ENCODE measurements at regions not wholly inside any gene's neighbourhood (a gene's known extent, or its start where the extent isn't known, plus 50 kb on each side); places are given as distances from the start of the nearest gene placed in this dataset.
A peak's percentile ranks its signal among the peaks of the same experiment; 100 is the strongest.

- in situ Hi-C loops (cut with HindIII; ENCODE audit: low pct_ligation_motif_present, low pct_unique_long_range_greater_than_20kb, low sequenced_read_pairs): no loop called here
- no peak for DNase-seq
Observed at GRCh38 chr18:51651761-51652160, 454.3 kb upstream of the MEX3C start.

- in situ Hi-C loops (cut with HindIII; ENCODE audit: low pct_ligation_motif_present, low pct_unique_long_range_greater_than_20kb, low sequenced_read_pairs): no loop called here
- no peak for DNase-seq
Observed at GRCh38 chr18:51653507-51654213, 456.2 kb upstream of the MEX3C start.

DNA sequence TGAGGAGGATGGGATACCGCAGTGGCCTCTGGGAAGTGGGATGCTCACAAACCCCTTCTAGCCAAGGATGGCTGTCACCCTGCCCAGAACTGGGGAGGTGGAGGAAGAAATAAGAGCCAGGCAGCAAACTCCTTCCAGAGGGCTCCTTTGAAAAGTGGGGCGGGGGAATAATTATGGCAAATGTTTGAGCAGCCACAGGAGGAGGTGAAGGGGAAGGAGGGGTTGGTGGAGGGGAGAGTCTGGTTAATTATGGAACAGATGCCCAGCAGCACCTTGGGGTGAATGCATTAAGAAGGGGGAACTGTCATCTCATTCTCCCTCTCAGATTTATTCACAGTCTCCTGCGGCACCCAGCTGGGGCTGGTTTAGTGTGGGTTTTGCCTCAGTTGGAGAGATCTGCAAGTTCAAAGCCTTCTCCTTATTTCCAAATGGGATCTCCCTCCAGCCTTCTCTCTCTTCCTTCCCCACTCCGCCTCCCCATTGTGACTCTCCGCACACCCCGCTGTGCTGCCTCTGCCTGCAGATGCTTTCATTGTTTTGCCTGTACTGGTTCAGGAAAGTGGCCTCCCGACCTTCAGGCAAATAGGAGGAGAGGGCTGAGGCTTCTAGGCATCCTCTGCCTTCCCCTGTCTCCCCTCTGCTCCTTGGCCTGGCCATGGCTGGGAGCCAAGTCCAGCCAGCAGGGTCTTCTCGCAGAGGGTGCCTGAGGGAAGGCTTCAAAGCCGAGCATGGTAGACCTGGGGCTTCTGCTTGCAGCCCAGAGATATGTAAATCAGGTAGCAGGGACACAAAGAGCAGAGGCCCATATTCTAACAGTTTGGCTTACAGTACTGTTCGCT lies 457.2 kb upstream of the MEX3C start:
- no peak for DNase-seq

GRCh38 chr18:51655327-51655698 lies 457.8 kb upstream of the MEX3C start:
- DNase-seq: no peak
- in situ Hi-C loops (cut with HindIII; ENCODE audit: low pct_ligation_motif_present, low pct_unique_long_range_greater_than_20kb, low sequenced_read_pairs): no loop called here

More for the DNA sequence above, 457.2 kb upstream of the MEX3C start:
- in situ Hi-C loops (cut with HindIII; ENCODE audit: low pct_ligation_motif_present, low pct_unique_long_range_greater_than_20kb, low sequenced_read_pairs): no loop called here

DNA sequence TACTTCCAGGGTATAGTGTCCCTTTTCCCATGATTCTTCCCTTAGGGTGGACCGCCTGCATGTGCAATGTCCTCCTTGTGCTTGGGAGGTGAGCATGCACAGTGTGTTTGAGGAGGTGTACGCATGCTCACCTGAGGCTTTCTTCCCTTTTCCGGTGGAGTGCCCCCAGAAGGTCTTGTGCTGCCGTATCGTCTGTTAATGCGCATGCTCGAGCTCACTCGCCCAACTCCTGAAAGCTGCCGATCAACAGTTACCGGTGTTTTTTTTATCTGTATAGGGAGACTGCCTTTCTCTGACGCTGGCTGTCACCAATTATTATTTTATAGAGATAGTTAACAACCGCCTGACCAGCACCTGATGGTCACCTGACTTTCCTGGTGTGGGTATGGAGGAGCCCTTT lies 458.8 kb upstream of the MEX3C start:
- in situ Hi-C loops (cut with HindIII; ENCODE audit: low pct_ligation_motif_present, low pct_unique_long_range_greater_than_20kb, low sequenced_read_pairs): no loop called here
- DNase-seq: no peak

- no peak for DNase-seq
- in situ Hi-C loops (cut with HindIII; ENCODE audit: low pct_ligation_motif_present, low pct_unique_long_range_greater_than_20kb, low sequenced_read_pairs): no loop called here
Observed at GRCh38 chr18:51658436-51658835, 461.0 kb upstream of the MEX3C start.

DNA sequence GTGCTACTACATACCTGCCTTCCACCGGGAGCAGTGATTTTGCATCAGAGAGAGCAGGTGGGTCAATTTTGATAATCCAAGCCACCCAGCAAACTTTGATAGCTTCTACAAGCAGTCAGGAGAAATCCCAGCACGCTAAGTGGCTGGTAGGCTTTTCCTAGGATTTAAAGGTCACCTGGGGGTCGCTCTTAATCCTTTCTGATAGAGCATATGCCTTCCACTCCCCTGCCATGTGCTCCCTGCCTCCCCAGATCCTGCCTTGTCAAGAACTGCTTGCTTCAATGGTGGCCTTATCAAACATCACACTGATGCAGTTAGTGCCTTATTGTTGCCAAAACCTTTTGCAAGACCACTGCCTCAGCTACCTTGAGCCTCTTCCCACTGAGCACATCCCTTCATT lies 462.3 kb upstream of the MEX3C start:
- in situ Hi-C loops (cut with HindIII; ENCODE audit: low pct_ligation_motif_present, low pct_unique_long_range_greater_than_20kb, low sequenced_read_pairs): no loop called here

GRCh38 chr18:51660188-51660715 lies 462.8 kb upstream of the MEX3C start:
- in situ Hi-C loops (cut with HindIII; ENCODE audit: low pct_ligation_motif_present, low pct_unique_long_range_greater_than_20kb, low sequenced_read_pairs): no loop called here
- no peak for DNase-seq

More for the DNA sequence above, 462.3 kb upstream of the MEX3C start:
- no peak for DNase-seq

- no peak for DNase-seq
- in situ Hi-C loops (cut with HindIII; ENCODE audit: low pct_ligation_motif_present, low pct_unique_long_range_greater_than_20kb, low sequenced_read_pairs): no loop called here
Observed at GRCh38 chr18:51664236-51664635, 466.8 kb upstream of the MEX3C start.

- in situ Hi-C loops (cut with HindIII; ENCODE audit: low pct_ligation_motif_present, low pct_unique_long_range_greater_than_20kb, low sequenced_read_pairs): no loop called here
- DNase-seq: no peak
Observed at GRCh38 chr18:51666763-51667191, 469.3 kb upstream of the MEX3C start.

GRCh38 chr18:51668101-51668500 lies 470.6 kb upstream of the MEX3C start:
- in situ Hi-C loops (cut with HindIII; ENCODE audit: low pct_ligation_motif_present, low pct_unique_long_range_greater_than_20kb, low sequenced_read_pairs): no loop called here
- peak; percentile 46 for DNase-seq

- DNase-seq: no peak
- in situ Hi-C loops (cut with HindIII; ENCODE audit: low pct_ligation_motif_present, low pct_unique_long_range_greater_than_20kb, low sequenced_read_pairs): no loop called here
Observed at GRCh38 chr18:51668607-51669006, 471.1 kb upstream of the MEX3C start.

GRCh38 chr18:51686590-51686989 lies 489.1 kb upstream of the MEX3C start:
- DNase-seq: no peak
- in situ Hi-C loops (cut with HindIII; ENCODE audit: low pct_ligation_motif_present, low pct_unique_long_range_greater_than_20kb, low sequenced_read_pairs): no loop called here

GRCh38 chr18:51687845-51688585 lies 490.5 kb upstream of the MEX3C start:
- in situ Hi-C loops (cut with HindIII; ENCODE audit: low pct_ligation_motif_present, low pct_unique_long_range_greater_than_20kb, low sequenced_read_pairs): no loop called here
- DNase-seq: no peak

- in situ Hi-C loops (cut with HindIII; ENCODE audit: low pct_ligation_motif_present, low pct_unique_long_range_greater_than_20kb, low sequenced_read_pairs): no loop called here
- DNase-seq: no peak
Observed at GRCh38 chr18:51692612-51693011, 495.1 kb upstream of the MEX3C start.

- in situ Hi-C loops (cut with HindIII; ENCODE audit: low pct_ligation_motif_present, low pct_unique_long_range_greater_than_20kb, low sequenced_read_pairs): no loop called here
- no peak for DNase-seq
Observed at GRCh38 chr18:51711298-51711889, 513.9 kb upstream of the MEX3C start.

GRCh38 chr18:51712821-51713220 lies 515.3 kb upstream of the MEX3C start:
- no peak for DNase-seq

DNA sequence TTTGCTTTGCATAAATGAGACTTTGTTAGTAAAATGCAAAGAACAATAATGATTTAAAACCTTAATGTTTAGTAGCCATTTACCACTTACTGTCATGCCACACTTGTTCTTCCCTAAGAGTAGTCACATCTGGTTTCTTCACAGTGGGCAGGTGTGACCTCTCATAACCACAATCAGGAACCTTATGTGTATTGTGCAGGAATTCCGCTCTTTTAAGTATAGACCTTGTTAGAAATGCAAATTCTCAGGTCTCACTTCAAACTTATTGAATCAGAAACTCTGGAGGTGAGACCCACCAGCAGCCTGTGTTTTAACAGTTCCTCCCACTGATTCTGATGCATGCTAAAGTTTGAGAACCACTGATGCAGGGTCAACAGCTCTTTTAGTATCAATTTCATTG lies 518.8 kb upstream of the MEX3C start:
- no peak for DNase-seq
- in situ Hi-C loops (cut with HindIII; ENCODE audit: low pct_ligation_motif_present, low pct_unique_long_range_greater_than_20kb, low sequenced_read_pairs): no loop called here

More at GRCh38 chr18:51712821-51713220, 515.3 kb upstream of the MEX3C start:
- in situ Hi-C loops (cut with HindIII; ENCODE audit: low pct_ligation_motif_present, low pct_unique_long_range_greater_than_20kb, low sequenced_read_pairs): no loop called here

DNA sequence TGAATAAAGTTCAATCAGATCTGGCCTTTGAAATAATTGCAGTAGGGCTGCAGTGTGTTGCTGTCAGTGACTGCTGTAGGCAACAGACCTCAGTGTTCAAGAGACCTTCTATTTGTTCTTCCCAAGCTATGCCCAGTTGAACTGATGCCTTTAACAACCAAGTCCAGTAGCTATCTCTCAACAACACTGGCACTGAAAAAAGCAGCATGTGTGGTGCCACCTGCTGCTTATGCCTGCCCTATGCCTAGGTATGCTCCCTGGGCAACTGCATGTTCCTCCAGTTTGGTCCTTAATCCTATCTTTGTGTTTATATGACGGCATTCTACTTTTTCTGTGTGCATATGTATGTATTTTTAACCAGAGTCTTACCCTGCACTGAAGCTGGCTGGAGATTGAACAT lies 523.9 kb upstream of the MEX3C start:
- no peak for DNase-seq
- in situ Hi-C loops (cut with HindIII; ENCODE audit: low pct_ligation_motif_present, low pct_unique_long_range_greater_than_20kb, low sequenced_read_pairs): no loop called here

All from ACHN (cell line).